SK-N-DZ (cell line): ENCODE measurements at regions not wholly inside any gene's neighbourhood (a gene's known extent, or its start where the extent isn't known, plus 50 kb on each side); places are given as distances from the start of the nearest gene placed in this dataset.

Source experiments
- DNase-seq: peaks from one replicate; pipeline ENCODE4 v3.0.0-alpha.2; 2015; ENCODE audit warnings: low spot score

DNA sequence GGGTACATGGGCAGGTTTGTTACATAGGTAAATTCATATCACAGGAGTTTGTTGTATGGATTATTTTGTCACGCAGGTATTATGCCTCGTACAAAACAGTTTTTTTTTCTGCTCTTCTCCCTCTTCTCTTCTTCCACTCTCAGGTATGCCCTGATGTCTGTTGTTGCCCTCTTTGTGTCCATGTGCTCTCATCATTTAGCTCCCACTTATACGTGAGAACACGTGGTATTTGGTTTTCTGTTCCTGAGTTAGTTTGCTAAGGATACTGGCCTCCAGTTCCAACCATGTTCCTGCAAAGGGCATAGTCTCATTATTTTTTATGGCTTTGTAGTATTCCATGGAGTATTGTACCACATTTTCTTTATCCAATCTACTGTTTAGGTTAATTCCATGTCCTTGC, 65.7 kb downstream of the UNC5CL start:
- DNase-seq, result no peak

DNA sequence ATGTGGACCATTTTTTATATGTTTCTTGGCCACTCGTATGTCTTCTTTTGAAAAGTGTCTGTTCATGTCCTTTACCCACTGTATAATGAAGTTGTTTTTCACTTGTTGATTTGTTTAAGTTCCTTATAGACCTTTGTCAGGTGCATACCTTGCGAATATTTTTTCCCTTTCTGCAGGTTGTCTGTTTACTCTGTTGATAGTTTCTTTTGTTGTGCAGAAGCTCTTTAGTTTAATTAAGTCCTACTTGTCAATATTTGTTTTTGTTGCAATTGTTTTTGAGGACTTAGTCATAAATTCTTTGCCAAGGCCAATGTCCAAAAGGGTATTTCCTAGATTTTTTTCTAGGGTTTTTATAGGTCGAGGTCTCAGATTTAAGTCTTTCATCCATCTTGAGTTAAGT, 66.2 kb downstream of the UNC5CL start:
- no peak for DNase-seq

DNA sequence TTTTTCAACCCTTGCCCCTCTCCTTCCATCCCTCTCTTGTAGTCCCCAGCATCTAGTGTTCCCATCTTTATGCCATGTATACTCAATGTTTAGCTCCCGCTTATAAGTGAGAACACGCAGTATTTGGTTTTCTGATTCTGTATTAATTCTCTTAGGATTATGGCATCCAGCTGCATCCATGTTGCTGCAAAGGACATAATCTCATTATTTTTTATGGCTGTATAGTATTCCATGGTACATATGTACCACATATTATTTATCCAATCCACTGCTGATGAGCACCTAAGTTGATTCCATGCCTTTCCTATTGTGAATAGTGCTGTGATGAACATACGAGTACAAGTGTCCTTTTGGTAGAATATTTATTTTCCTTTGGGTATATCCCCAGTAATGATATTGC, 66.8 kb downstream of the UNC5CL start:
- DNase-seq, result no peak

DNA sequence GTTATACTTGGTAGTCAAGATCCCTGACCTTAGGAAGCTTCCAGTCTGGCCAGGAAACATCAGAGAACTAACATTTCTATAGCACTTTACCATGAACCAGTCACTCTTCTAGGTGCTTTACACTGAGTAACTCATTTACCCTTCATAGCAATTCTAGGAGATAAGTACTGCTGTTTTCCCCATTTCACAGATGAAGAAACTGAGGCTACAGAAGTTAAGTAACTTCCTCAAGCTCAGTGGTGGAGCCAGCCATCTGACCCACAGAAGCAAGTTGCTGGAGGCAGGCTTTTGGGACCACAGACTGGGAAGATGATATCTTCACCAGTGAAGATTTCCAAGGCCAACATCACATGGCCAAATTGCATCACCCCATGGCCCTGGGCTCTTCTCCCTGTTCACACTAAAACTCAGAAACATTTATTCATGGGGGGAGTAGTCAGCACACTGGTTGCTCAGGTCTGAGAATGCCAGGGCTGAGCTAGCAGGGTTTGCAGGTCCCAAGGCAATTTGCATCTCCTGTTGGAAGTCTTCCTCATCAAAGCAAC, 70.3 kb downstream of the UNC5CL start:
- no peak for DNase-seq

DNA sequence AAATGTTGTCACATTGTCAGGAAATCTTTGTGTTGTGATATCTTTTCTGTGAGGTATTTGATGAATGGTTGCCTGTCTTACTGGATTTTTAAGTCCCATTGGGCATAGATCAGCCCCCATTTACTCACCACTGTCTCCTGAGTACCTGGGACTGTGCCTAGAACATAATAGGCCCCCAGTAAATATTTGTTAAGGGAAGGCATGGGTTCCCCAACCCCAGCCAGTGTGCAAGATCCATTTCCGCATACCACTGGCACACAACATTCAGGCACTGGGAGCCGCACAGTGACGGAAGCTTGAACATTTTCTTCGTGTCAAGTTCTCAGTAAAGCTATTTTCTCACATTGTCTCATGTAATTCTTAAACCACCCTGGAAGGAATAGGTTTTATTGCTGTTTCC, 72.2 kb downstream of the UNC5CL start:
- DNase-seq, result no peak

DNA sequence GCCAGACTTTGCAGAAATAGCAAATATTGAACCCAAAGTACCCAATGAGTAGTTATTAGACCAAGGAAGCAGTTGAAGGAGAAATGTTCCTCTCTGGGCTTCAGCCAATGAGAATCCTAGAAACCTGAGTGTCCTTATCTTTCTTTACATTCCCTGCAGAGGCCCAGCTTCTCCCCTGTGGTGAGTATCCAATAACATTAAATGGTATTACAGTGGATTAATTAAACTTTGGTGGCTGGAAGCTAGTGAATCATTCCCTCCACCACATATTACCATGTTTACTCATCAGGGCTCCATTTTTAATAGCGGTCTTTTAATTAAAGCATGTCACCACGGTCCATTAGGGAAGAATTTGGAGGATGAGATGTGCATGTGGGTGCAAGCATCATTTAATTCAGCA, 74.0 kb downstream of the UNC5CL start:
- DNase-seq, result no peak

DNA sequence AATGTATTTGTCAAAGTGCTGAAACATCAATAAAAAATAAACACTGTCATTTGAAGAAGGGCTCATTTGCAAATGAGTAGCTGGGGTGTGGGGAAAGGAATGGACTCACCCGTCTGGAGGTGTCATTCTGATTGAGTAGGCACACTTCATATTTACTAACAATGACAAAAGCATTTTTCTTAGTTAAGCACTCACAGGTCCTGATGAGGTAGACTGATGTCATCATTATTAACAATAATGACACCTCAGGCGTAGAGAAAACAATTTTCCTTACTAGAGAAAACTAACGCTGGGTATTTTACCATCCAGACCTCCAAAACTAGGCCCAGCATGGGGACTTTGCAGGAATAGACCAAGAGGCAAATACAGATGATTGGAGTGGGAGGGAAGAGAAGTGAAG, 76.0 kb downstream of the UNC5CL start:
- DNase-seq, result no peak

DNA sequence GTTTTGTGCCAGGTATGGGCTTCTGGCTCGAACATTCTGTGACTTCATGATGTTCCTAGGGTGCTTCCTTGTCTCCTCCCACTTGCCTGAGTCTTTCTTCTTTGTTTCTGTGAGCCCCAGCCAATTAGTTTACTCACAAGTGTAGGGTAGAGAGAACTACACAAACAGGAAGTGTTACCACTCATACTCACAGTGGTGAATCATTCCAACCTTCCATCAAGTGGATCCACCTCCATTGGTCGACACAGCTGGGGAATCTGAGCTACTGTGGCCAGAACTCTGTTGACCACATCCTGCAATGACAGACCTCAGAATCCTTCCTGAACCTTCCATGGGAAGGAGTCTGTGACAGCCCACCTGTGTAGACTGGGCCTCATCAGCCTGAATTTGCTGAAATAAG, 76.8 kb downstream of the UNC5CL start:
- DNase-seq, result no peak

DNA sequence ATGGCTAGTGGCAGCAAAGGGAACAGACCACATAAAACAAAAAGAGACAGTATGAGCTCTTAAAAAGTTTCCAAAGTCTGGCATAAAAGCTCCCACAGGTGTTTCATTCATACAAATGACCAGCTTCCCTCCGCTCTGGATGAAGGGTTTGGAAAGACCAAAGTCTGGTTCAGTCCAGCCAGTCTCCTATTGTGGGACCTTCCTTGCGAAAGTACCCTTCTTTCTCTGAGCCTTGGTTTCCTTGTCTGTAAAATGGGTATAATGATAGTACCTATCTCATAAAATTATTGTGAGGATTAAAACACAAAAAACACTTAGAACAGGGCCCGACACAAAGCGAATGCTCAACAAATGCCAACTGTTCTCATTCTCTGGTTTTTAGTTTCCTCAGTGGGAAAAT, 77.2 kb downstream of the UNC5CL start:
- no peak for DNase-seq

DNA sequence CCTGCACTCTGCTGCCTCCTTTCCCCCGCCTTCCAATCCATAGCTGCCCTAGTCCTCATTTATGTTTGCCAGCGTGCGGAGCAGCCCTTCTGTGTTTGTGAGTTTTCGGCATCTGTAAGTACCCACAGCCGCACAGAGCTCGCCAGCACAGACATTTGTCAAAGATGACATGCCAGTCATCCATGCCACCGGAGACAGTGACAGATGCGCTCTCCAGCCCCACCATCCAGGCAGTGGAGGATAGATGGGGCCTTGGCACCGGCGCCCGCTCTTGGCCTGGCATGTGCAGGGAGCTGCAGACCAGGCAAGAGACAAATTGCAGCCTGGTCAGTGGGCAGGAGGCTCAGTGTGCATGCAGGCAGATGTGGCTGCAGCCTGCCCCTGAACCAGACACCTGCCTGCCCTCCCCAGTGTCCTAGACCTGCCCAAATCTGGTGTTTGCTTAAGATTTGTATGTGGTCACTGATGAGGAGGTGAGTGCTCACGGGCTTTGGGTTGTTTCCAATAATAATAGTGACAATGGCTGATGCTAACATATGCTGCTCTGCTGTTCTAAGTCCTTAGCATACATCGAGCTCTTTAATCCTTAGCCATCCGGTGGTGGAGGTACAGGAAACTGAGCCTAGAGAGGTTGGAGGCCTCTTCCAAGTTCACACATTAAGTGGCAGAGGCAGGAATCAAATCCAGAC, 78.1 kb downstream of the UNC5CL start:
- DNase-seq, result no peak

DNA sequence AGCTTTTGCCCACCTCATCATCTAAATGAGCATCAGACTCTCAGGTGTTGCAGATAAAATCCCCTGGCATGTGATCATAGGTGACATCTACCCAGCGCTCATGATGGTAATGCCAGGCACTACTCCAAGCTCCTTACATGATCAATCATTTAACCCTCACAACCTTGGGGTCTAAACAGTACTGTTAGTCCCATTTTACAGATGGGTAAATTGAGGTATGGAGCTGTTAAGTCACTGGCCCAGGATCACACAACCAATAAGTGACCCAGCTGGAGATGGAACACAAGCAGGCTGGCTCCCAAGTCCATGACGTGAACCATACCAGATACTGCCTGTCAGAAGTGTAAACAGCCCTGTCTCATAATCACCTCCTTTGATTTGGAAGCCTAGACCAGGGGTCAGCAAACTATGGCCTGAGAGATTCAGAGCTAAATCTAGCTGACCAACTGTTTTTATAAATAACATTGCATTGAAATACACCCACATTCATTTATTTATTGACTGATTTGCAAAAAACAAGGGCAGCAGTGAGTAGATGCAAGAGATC, 79.2 kb downstream of the UNC5CL start:
- DNase-seq, result no peak

DNA sequence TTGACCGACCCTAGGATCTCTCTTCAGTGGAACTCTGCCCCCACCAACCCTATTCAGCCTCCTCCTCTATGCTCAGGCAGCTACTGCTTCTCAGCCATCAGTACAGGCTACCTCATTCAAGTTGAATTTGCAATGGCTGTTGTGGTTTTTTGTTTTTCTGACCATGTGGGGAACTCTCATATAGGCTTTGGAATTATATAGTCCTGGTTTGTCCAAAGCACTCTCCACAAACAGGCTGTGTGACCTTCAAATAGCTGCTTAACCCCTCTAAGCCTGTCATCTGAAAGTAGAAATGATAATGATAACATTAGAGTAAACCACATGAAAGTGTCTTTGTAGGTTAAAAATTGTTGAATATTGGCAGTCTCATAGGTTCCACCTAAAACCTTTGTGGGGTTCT, 80.3 kb downstream of the UNC5CL start:
- DNase-seq, result no peak

DNA sequence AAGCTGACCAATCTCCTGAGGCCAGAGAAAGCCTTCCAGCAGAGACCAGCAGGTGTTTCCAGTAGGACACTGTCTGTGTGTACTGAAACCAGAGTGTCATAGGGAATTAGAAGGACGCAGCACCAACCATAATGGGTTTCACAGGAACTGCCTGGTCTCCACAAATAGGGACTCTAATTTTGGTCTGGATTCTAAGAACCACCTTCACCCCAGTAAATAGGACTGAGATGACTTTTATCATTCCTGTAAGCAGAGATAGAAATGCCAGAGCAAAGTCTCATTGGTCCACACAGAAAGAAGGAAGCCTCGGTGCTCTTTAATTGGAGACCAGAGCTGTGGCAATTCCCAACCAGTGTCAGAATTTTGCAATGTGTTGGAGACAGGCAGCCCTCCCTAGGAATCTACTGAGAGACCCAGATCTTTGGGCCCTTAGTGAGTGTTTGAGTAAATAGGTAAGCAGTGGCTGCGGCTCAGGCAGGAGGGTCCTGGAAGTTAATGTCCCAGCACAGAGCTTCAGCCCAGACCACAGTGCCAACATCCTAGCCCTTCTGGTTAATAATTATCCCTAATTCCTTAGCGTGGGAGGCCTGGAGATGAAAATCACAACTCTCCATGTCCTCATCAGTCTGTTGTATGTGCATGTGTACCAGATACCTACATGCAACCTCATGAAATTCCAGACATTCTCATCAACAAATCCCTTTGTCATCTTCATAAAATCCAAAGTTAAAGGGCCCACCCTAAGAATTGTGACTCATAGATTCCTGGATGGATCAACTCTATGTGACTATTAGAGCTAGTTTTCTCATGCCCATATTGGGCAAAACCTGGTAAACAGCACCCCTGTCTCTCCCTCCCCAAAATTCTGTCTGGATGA, 81.2 kb downstream of the UNC5CL start:
- no peak for DNase-seq

DNA sequence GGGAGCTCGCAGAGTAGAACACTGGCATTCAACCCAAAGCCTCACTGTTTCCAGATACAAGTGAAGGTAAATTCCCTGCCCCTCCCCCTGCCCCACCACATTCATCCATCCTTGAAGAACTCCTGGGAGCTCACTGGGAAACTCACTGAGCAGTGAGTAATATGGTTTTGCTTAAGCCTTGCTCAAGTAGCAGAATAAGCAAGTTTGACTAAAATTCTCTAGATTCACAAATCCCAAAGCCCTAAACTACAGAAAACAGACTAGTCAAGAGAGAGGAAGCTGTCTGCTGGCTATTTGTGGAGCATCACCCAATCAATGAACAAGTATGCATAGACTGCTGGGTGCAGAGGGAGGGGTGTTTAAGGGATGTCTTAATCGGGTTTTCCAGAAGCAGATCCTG, 82.1 kb downstream of the UNC5CL start:
- DNase-seq, result no peak

DNA sequence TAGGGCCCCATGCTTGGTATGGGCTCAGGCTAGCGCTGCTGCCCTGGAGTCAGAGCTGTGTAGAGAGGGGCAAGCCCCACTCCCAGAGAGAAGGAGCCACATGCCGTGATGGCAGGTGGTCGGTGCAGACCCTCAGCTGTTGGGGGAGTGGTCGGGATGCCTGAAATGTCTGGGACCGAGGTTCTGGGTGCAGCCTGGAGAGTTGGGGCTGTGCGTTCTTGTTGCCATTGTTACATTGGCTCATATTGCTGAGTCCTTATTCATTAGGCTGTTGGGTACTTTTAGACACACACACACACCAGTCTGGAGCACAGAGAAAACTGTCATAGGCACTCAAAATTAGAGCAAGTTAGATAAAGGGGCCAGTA, 83.9 kb downstream of the UNC5CL start:
- DNase-seq, result no peak

DNA sequence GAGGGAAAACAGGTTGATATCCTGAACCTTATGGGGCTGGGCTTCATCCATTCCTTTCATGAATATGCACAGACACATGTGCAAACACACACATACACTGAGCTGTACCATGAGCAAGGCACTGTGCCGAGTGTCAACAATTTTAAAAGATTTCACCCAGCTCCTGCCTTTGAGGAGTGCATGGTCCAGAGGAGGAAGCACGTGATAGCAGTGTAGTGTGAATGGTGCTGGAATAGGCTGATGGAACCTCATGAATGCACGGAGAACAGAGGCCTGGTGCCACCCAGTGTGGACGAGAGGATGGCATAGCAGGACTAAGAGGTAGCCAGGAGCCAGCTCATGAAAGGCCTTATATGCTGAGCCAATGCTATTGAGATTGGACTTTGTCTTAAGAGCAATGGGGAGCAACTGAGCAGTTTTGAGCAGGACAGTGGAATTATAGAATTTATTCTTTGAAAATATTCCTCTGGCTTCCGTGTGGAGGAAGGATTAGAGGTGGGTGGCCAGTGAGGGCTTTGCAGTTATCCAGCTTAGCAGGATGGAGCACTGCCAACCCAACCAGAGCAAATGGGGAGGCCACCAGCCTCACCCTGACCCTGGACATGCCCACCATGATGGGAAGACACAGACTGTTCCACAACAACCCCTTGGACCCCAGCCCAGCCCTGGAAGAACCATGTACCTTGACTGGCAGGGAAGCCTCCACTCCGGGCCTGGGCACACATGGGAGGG, 84.4 kb downstream of the UNC5CL start:
- no peak for DNase-seq

DNA sequence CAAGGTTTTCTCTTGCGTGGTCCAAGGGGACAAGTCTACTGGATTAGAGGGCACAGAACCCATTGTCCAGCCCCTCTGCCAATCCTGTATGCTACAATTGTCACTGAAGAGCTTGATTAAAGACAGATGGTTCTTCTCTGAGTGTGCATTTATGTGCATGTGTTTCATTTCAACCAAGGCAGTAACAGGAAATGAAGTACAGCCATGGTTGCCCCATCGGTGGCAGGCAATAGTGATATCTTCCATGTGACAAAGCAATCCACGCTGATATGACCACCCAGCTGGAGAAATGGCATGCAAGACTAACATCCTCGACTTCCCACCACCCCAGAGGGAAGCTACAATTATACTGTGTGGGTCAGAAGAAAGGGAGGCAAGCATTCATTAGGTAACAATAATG, 85.5 kb downstream of the UNC5CL start:
- no peak for DNase-seq

DNA sequence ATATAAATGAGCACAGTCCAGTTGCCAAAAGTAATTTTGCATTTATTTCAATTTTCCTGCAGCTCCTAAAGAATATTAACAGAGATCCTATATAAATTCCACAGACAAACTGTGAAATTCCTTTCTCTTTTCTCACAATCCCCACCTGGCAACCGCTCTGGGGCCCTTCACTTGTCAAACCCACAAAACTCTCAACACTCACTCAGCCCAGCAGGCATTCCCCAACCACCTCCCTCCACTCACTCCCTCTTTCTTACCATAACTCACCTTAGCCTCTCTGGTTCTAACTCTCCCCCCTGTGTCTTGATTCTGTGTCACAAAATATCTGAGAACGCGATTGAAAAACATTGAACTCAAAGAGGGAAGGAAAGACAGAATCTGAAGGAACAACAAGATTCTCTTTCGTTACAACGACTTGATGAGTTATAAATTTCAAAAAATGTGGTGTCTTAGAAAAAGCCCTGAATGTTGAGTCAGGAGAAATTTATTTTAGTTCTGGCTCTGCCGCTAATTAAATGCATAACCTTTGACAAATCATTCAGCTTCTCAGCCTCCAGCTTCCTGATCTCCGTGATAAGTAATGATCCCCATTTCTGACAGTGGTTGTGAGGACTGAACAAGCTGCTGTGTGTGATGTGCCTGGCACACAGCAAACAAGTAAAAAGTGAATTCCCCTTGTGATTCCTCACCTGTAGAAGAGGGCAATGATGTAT, 87.9 kb downstream of the UNC5CL start:
- DNase-seq, result no peak

DNA sequence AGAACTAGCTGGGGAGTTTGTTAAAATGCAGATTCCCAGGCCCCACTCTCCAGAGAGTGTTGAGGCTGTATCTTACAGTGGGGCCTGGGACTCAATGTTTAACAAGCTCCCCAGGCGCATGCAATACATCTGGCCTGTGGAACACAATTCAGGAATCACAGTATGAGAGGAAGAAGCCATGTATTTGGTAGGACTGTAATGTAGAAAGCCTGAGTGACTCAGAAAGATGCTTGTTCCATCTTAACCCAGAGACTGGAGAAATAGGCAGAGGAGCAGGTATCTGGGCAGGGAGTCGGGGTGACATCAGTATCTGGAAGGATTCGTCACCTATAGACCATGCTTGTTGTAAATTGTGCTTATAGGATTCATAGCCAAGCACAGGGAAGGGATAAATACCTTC, 90.5 kb downstream of the UNC5CL start:
- DNase-seq, result no peak

DNA sequence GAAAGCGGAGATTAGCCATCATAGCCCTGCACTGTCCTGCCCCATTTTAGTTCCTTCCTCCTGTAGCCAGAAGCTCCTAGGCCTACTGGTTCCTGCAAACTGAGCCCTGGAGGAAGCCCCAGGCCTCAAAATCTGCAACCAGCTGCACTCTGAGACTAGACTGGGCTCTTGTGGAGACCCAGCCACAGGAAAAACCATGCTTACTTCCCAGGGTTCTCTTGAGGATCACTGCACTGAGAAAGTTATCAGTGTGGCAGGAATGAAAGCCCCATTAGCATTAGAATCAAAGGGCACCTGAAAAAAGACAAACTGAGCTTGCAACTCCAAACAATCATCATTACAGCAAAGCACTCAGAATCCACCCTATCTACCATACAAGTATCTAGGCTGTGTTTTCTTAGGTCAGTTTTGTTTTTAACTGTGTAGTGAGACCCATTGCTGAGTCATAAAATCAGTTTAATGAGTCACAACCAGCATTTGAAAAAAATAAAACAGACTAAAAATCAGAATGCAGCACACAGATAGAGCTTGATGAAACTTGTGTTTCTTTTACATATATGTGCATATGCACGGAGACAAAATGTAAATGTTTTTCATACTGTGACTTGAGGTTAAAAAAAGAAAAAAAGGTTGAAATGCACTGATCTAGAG, 91.0 kb downstream of the UNC5CL start:
- DNase-seq, result no peak

DNA sequence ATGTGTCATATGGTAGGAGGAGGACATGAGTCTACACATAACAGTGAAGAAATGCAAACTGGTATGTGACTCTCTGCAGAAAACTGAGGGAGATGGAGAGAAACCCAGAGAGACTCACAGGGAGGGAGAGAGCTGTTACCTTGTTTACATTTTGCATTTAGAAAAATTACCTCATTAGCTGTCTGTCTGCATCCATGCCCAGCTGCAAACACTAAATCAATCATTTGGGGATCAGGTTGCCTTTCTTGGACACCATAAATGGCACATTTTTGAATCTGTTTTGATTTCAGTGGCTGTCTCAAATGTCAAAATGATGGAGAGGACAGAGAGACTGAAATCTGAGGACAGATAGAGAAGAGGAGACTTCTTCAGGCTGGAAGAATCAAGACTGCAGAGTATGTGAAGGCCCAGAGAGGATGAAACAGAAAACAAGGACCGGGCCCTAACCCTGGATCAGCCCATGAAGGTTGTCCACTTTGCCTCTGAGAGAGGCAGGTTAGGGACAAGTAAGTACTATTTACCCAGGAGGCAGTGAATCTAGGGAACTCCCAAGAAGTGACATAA, 92.2 kb downstream of the UNC5CL start:
- no peak for DNase-seq
